T-cell (primary cell): ENCODE measurements at regions not wholly inside any gene's neighbourhood (a gene's known extent, or its start where the extent isn't known, plus 50 kb on each side); places are given as distances from the start of the nearest gene placed in this dataset.

Experiments
- ATAC-seq, 4 experiments: fragments of 200-7000 bp in 3 of 4; fragments of 150-1000 bp in 1 of 4; cut with Tn5 transposase; replicated peaks in 1 of 4; 1 replicate in 3 of 4; 2 replicates in 1 of 4; pipeline ENCODE4 v1.10.0; 2021; ENCODE audit warnings: moderate library complexity in 3 of 4, mild to moderate bottlenecking in 2 of 4, moderate number of reproducible peaks in 1 of 4
- CTCF ChIA-PET, 2 donors: fragments of 300-600 bp; sonication (Branson Sonifier 250); formaldehyde crosslinking; loops; one replicate each; lab custom pipeline; 2022; ENCODE audit warnings: antibody characterized with exemption in 2 of 2; lab: Charles Lee
- POLR2A ChIA-PET, 2 donors: fragments of 300-600 bp; sonication (Branson Sonifier 250); formaldehyde crosslinking; loops; one replicate each; lab custom pipeline; 2022; ENCODE audit warnings: antibody characterized with exemption in 2 of 2; lab: Charles Lee
- DNase-seq, 35 experiments: peaks; one replicate each; pipeline versions ENCODE4 v3.0.0 to v3.0.0-alpha.2; 2013 to 2023
- H3K27ac ChIP-seq: one replicate; pipeline ENCODE4 v1.5.1; 2013; ENCODE audit warnings: low read length
- H3K27me3 ChIP-seq, 2 experiments: replicated peaks in 1 of 2; 1 replicate in 1 of 2; 2 replicates in 1 of 2; pipeline versions ENCODE4 v1.6.1 to v1.7.0; 2013; ENCODE audit warnings: low read length in 1 of 2, mixed read lengths in 1 of 2; ENCODE audit not compliant: control insufficient read depth in 2 of 2, insufficient read depth in 2 of 2; ENCODE audit errors: extremely low read depth in 1 of 2
- H3K36me3 ChIP-seq, 2 donors: 1 replicate in 1 of 2; 2 replicates in 1 of 2; pipeline versions ENCODE4 v1.6.1 to v1.7.0; 2013; ENCODE audit warnings: low read length in 1 of 2; ENCODE audit not compliant: control insufficient read depth in 2 of 2, insufficient read depth in 1 of 2; ENCODE audit errors: extremely low read depth in 1 of 2
- H3K4me1 ChIP-seq, 2 experiments: 1 replicate in 1 of 2; 2 replicates in 1 of 2; pipeline versions ENCODE4 v1.6.1 to v1.7.0; 2013; ENCODE audit warnings: low read length in 2 of 2, mixed read lengths in 1 of 2; ENCODE audit not compliant: insufficient read depth in 2 of 2, control insufficient read depth in 1 of 2; ENCODE audit errors: extremely low read depth in 1 of 2
- H3K4me3 ChIP-seq, 2 donors: 1 replicate in 1 of 2; 2 replicates in 1 of 2; pipeline versions ENCODE4 v1.5.1 to v1.7.0; 2013; ENCODE audit warnings: mild to moderate bottlenecking in 2 of 2, low read length in 1 of 2, moderate library complexity in 1 of 2; ENCODE audit not compliant: control insufficient read depth in 1 of 2; ENCODE audit errors: extremely low read depth in 1 of 2
- H3K9me3 ChIP-seq: 2 replicates; pipeline ENCODE4 v1.7.0; 2013
- H3K27ac Mint-ChIP-seq, 2 donors: one replicate each; pipeline ENCODE4 v1.8.0; 2020 to 2021; ENCODE audit warnings: mild to moderate bottlenecking in 2 of 2, mixed read lengths in 2 of 2
- H3K27me3 Mint-ChIP-seq, 2 donors: one replicate each; pipeline ENCODE4 v1.8.0; 2021 to 2022; ENCODE audit warnings: mixed read lengths in 2 of 2
- H3K36me3 Mint-ChIP-seq: one replicate; pipeline ENCODE4 v1.8.0; 2021; ENCODE audit warnings: mixed read lengths
- H3K4me1 Mint-ChIP-seq, 3 donors: one replicate each; pipeline ENCODE4 v1.8.0; 2020 to 2022; ENCODE audit warnings: mixed read lengths in 3 of 3, mild to moderate bottlenecking in 1 of 3
- H3K4me3 Mint-ChIP-seq, 3 donors: one replicate each; pipeline ENCODE4 v1.8.0; 2020 to 2022; ENCODE audit warnings: mild to moderate bottlenecking in 3 of 3, mixed read lengths in 3 of 3, moderate library complexity in 3 of 3
- H3K9me3 Mint-ChIP-seq, 3 donors: one replicate each; pipeline ENCODE4 v1.8.0; 2020 to 2022; ENCODE audit warnings: mixed read lengths in 3 of 3
- WGBS: methylation state at CpG from one replicate; pipeline ENCODE4 v1.1.5; 2013; ENCODE audit warnings: missing lambda C conversion rate; ENCODE audit not compliant: insufficient coverage; 5-methylcytosine and 5-hydroxymethylcytosine counted together

DNA sequence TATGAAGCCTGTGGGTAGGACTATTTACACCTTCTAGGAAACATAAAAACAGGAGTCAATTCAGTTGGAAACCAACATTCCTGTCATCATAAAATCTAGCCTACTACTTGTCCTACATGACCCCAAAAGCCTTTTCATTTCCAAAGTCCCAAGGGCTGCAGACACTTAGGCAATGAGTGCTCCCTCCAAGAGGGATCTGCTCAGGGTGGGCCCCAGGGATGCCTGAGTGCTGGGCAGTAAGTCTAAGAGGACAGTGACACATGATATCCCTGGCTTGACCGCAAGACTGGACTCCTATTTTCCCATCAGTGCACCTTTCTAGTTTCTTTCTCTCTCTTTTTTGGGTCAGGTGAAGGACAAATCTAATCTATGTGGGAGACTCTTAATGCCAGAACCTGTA is 1101.3 kb downstream of the GRIK2 start:
- no peak overlapping the region for H3K4me3 ChIP-seq
- ATAC-seq = no peak
- Mint-ChIP-seq H3K9me3 (peaks cover 4 to 27% (median 15%) of the 10 kb centered on the region in 3 donors), H3K36me3 (no peaks in the 10 kb centered on the region), H3K4me3 (no peak overlapping the region), H3K27me3 (no peaks in the 10 kb centered on the region), H3K4me1 (no peaks in the 10 kb centered on the region), H3K27ac (no peak overlapping the region)
- H3K9me3 ChIP-seq = no peaks in the 10 kb centered on the region
- no CpG with 5 or more reads among the region's 1 CpG for WGBS
- H3K27ac ChIP-seq = no peak overlapping the region
- no peaks in the 10 kb centered on the region for H3K27me3 ChIP-seq
- ChIA-PET CTCF (no interaction called here), POLR2A (no interaction called here)
- no peak for DNase-seq
- no peaks in the 10 kb centered on the region for H3K36me3 ChIP-seq
- no peaks in the 10 kb centered on the region for H3K4me1 ChIP-seq

DNA sequence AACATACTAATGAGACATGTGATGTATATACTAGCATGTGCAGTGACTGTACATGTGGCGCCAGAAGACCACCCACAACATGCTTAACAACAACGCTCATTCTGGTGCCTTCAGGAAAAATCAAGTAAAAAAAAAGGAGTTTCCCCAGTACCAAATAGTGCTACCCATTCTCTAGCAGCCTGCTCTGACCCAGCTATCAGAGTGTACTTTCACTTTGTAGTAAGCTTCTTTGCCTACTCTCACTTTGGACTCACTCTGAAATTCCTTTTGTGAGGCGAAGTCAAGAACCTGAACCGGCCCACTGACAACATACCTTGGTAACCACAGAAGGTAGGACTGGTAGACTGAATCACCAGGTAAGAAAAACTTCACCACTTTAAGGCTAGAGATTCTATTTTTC is 1100.0 kb downstream of the GRIK2 start:
- no peaks in the 10 kb centered on the region for H3K36me3 ChIP-seq
- no peaks in the 10 kb centered on the region for H3K36me3 Mint-ChIP-seq
- H3K4me3 Mint-ChIP-seq = no peak overlapping the region
- ChIA-PET POLR2A (no interaction called here), CTCF (no interaction called here)
- DNase-seq (no peak), ATAC-seq (no peak)
- H3K27me3 ChIP-seq = no peaks in the 10 kb centered on the region
- peaks cover 9 to 24% (median 13%) of the 10 kb centered on the region in 3 donors for H3K9me3 Mint-ChIP-seq
- no peaks in the 10 kb centered on the region for H3K4me1 ChIP-seq
- no CpG with 5 or more reads among the region's 4 CpGs for WGBS
- no peaks in the 10 kb centered on the region for H3K9me3 ChIP-seq
- no peaks in the 10 kb centered on the region for H3K4me1 Mint-ChIP-seq
- no peaks in the 10 kb centered on the region for H3K27me3 Mint-ChIP-seq
- no peak overlapping the region for H3K4me3 ChIP-seq
- H3K27ac Mint-ChIP-seq = no peak overlapping the region
- no peak overlapping the region for H3K27ac ChIP-seq

DNA sequence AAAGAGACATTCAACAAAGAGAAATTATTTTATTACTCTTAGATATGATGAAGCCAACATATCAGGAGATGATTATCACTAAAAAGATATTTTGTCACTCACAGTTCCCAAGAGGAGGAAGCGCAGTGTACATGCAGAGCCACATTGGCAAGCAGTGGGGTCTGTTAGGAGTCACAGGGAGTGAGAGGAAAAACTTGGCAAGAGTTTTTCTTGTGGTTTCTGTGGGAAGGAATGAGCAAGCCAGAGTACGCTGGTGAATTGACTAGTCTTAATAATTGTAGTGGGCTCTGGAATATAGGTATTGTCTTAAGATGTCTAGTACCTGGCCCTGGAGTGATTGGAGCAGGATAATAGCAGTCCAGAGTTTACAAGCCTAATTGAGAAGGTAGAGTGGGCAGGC is 1095.2 kb downstream of the GRIK2 start:
- H3K4me1 ChIP-seq = no peaks in the 10 kb centered on the region
- POLR2A ChIA-PET = no interaction called here
- WGBS = 82% methylated on average over 2 of the region's 2 CpGs
- Mint-ChIP-seq H3K27ac (no peak overlapping the region), H3K9me3 (peaks cover 4 to 9% (median 7%) of the 10 kb centered on the region in 3 donors), H3K4me1 (no peaks in the 10 kb centered on the region), H3K27me3 (no peaks in the 10 kb centered on the region), H3K36me3 (no peaks in the 10 kb centered on the region), H3K4me3 (no peak overlapping the region)
- DNase-seq (no peak), ATAC-seq (no peak)
- CTCF ChIA-PET = no interaction called here
- no peaks in the 10 kb centered on the region for H3K36me3 ChIP-seq
- no peaks in the 10 kb centered on the region for H3K27me3 ChIP-seq
- no peak overlapping the region for H3K4me3 ChIP-seq
- H3K27ac ChIP-seq = no peak overlapping the region
- no peaks in the 10 kb centered on the region for H3K9me3 ChIP-seq

DNA sequence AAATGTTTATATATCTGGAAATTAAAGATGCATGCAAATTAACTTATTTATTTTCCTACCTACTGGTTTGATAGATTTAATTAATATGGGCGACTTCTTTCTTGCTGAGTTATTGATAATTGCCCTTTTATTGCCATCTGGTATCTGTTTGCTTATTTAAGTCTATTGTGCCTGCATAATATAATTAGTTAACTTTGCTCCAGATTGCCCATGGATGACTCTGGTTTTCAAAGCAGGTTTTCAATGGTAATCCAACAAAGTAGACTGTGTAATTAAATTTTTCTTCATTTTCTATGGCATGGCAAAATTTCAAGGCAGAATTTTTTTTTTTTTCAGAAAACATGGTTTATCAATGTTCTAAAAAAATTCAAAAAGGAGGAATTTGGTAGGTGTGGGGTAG is 1092.0 kb downstream of the GRIK2 start:
- CTCF ChIA-PET = no interaction called here
- H3K4me3 Mint-ChIP-seq = no peak overlapping the region

DNA sequence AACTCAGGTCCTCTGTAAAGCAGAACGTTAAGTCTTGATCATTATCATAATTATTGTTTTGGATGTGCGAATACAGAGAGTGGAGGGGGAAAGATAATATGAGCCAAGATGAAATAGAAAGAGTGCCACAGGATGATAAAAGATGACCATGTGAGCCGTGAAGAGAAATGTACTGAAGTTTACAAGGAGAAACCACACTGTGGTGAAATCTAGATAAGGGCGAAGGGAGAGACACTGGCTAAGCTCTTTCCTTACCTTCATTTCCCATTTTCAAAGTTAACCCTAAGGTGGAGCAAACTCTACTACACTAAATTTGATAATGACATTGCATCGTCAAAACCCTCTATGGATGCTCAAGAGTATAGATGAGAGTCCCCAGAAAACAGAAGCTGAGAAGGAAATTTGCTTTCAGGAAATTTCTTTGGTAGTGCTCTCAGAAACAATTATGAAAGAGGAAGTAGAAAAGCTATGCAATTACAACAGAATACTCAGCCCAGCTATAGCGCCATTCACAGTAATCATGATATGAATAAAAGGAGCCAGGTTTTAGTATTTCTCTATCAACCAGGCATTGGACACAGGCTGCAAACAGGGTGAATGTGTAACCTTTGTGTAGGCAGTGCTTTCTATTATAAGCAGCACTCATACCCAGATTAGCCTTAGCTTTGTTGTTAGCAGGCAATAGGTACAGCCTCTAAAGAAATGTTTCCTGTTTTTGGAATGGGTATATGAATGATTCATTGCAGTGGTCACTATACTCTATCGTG is 1080.7 kb downstream of the GRIK2 start:
- Mint-ChIP-seq H3K9me3 (peaks cover 0 to 9% (median 4%) of the 10 kb centered on the region in 3 donors), H3K4me3 (no peak overlapping the region)
- POLR2A ChIA-PET = interaction anchor here in 1 of 2 donors (0.5 kb wide), 1 partner anchor 725 kb away, joined by 7 read pairs; no protein-coding TSS in a partner anchor

More for the DNA sequence above, 1092.0 kb downstream of the GRIK2 start:
- WGBS = no CpG with 5 or more reads among the region's 1 CpG
- no peak overlapping the region for H3K4me3 ChIP-seq
- no peaks in the 10 kb centered on the region for H3K36me3 Mint-ChIP-seq
- no peak overlapping the region for H3K27ac ChIP-seq
- no peaks in the 10 kb centered on the region for H3K27me3 ChIP-seq
- H3K36me3 ChIP-seq = no peaks in the 10 kb centered on the region
- H3K4me1 ChIP-seq = no peaks in the 10 kb centered on the region
- no peak for DNase-seq
- no peaks in the 10 kb centered on the region for H3K4me1 Mint-ChIP-seq
- POLR2A ChIA-PET = no interaction called here
- no peak overlapping the region for H3K27ac Mint-ChIP-seq
- H3K9me3 Mint-ChIP-seq = peaks cover 4 to 13% (median 4%) of the 10 kb centered on the region in 3 donors
- no peak for ATAC-seq
- H3K27me3 Mint-ChIP-seq = no peaks in the 10 kb centered on the region
- no peaks in the 10 kb centered on the region for H3K9me3 ChIP-seq

DNA sequence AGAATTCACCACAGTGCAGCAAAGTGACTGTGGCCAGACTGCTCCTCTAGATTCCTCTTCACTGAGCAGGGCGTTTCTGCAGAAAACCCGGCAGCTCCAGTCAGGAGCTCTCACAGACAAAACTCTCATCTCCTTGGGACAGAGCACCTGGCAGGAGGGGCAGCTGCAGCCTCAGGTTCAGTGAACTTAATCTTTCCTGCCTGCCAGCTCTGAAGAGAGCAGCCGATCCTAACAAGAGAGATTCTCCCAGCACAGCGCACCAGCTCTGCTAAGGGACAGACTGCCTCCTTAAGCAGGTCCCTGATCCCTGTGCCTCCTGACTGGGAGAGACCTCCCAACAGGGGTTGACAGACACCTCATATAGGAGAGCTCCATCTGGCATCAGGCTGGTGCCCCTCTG is 1065.5 kb downstream of the GRIK2 start:
- Histone ChIP-seq H3K4me3 (no peak overlapping the region), H3K27me3 (no peaks in the 10 kb centered on the region), H3K36me3 (no peaks in the 10 kb centered on the region), H3K4me1 (no peaks in the 10 kb centered on the region), H3K9me3 (peaks cover 2% of the 10 kb centered on the region), H3K27ac (no peak overlapping the region)
- Mint-ChIP-seq H3K4me3 (no peak overlapping the region), H3K27ac (no peak overlapping the region), H3K9me3 (peaks cover 2 to 17% (median 11%) of the 10 kb centered on the region in 3 donors), H3K4me1 (no peaks in the 10 kb centered on the region), H3K27me3 (no peaks in the 10 kb centered on the region), H3K36me3 (no peaks in the 10 kb centered on the region)
- ChIA-PET POLR2A (no interaction called here), CTCF (no interaction called here)
- 84% methylated on average over 4 of the region's 4 CpGs for WGBS
- DNase-seq = no peak
- ATAC-seq = no peak

More for the DNA sequence above, 1080.7 kb downstream of the GRIK2 start:
- CTCF ChIA-PET = no interaction called here
- Mint-ChIP-seq H3K36me3 (no peaks in the 10 kb centered on the region), H3K27me3 (no peaks in the 10 kb centered on the region), H3K4me1 (no peaks in the 10 kb centered on the region), H3K27ac (no peak overlapping the region)
- Histone ChIP-seq H3K27ac (no peak overlapping the region), H3K9me3 (no peaks in the 10 kb centered on the region), H3K4me3 (no peak overlapping the region), H3K4me1 (no peaks in the 10 kb centered on the region), H3K36me3 (no peaks in the 10 kb centered on the region), H3K27me3 (no peaks in the 10 kb centered on the region)
- DNase-seq (no peak), ATAC-seq (no peak)
- 100% methylated on average over 1 of the region's 7 CpGs for WGBS
